HG02938 (cell line): ENCODE measurements at regions not wholly inside any gene's neighbourhood (a gene's known extent, or its start where the extent isn't known, plus 50 kb on each side); places are given as distances from the start of the nearest gene placed in this dataset.

ENCODE experiments used
- ATAC-seq: cut with Tn5 transposase; IDR thresholded peaks from one replicate; pipeline ENCODE4 v1.9.1; 2021; ENCODE audit warnings: mild to moderate bottlenecking, moderate library complexity; ENCODE audit not compliant: unreplicated experiment

DNA sequence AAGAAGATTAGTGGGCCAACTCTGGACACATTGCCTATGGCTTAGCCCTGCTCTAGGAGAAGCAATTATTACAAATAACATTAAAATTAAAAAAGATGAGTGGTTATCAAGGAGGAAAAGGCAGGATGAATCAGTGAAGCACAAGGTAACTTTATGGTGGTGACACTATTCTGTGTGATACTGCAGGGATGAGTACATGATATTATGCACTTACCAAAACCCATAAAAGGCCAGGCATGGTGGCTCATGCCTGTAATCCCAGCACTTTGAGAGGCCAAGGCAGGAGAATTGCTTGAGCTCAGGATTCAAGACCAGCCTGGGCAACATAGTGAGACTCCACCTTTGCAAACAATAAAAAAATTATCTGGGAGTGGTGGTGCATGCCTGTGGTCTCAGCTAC lies 344.3 kb upstream of the CDIN1 start:
- no peak for ATAC-seq

DNA sequence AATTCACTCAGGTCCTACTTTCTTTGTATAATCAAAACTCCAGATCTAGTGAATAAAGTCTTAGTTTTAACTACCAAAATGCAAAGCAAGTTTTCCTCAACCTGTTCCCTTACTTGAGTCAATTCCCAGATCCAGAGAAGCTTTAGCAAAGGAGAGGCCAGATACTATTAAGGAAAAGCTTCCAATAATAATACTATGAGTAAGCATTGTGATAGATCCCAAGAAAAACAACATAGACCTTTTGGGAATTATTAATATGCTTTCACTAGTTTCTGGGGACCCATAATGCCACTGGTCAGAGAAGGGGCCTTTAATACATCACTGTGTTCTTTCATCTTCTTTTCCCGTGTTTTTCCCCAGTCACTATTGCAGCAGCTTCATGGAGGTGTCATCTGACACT lies 339.9 kb upstream of the CDIN1 start:
- no peak for ATAC-seq

DNA sequence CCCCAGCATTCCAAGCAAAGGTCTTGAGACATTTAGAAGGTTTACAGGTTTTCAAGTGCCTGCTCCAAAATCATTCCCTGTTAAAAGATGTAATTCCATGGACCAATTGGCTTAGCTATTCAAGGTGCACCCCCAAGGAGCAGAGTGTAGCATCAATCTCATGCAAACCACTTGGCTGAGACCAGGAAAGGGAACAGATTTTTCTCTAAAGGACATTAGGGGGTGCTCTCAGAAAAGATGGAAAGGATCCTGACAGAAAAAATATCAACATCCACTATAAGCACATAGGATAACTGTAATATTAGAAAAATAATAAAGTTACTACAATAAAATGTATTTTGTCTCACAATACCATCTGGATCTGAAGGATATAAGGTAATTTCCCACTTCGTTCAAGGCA lies 328.0 kb upstream of the CDIN1 start:
- ATAC-seq: no peak

- ATAC-seq: no peak
These were observed 327.2 kb upstream of the CDIN1 start for GRCh38 chr15:36252146-36252711.

- ATAC-seq: no peak
These were observed 325.0 kb upstream of the CDIN1 start for GRCh38 chr15:36254426-36254825.

GRCh38 chr15:36256404-36256807 lies 323.0 kb upstream of the CDIN1 start:
- no peak for ATAC-seq

DNA sequence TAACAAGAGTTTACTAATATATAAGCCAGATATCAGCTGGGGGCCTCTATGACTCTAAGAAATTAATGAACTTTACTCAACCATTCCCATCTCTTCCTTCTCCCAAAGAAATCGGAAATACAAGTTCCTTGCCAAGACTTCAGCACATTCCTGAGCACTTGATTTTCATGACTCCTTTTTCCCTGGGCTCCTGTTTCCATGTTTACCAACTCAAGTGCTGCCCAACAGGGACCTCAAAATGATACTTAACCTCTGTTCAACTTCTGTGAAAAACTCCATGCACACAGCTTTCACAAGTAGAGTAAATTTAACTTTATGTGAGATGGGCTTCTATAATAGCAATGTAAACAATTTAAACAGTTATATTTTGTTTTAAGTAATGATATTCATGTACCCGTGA lies 315.8 kb upstream of the CDIN1 start:
- ATAC-seq: no peak

- ATAC-seq: no peak
These were observed 314.0 kb upstream of the CDIN1 start for GRCh38 chr15:36265422-36265821.

- ATAC-seq: no peak
These were observed 308.4 kb upstream of the CDIN1 start for GRCh38 chr15:36271048-36271447.

DNA sequence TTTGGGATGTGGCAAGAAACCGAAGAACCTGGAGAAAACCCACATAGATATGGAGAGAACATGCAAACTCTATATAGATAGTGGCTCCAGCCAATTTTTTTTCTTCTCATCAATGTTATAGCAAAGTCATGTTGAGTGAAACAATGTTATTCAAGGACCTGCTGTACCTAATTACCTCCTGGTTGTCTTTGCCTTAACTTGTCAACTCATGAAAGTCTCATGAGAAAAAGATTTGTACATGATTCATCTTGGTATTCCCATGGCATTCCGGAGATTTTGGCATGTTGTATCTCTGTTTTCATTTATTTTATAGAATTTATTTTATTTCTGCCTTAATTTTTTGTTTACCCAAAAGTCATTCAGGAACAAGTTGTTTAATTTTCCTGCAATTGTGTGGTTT lies 303.8 kb upstream of the CDIN1 start:
- ATAC-seq: no peak

DNA sequence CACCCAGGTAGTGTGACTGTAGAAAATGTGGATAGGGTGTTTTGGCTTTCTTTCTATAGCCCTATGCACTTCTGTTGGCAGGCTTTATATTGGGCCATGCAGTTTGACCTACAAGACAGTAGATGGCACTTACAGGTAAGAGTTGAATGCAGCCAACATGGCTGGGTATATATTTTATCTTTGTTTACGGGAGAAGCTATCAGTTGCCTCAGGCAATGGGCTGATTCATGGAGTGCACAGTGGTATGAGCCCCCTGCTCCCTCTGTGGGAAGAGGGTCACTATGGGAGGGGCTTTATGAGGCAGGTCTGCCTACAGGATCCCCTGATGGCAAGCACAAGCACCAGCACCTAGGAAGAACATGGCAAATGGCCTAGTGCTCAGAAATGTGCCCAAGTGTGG lies 301.2 kb upstream of the CDIN1 start:
- no peak for ATAC-seq

DNA sequence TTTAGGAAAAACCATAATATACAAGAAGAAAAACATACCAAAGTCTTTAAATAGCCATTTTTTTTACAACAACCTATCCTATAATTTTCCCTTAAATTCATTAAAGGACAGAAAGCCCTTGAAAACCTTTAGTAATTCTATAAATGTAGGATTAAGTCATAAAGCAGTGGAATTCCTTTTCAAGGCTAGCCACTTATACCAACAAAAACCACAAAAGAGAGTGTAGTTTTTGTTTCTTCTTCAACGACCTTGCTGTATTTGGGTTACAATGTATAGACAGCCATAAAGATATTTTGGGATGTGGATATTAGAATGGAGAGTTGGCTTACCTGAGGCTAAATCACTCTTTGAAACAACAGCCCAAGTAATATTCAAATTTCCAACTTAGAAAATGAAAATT lies 296.6 kb upstream of the CDIN1 start:
- no peak for ATAC-seq

DNA sequence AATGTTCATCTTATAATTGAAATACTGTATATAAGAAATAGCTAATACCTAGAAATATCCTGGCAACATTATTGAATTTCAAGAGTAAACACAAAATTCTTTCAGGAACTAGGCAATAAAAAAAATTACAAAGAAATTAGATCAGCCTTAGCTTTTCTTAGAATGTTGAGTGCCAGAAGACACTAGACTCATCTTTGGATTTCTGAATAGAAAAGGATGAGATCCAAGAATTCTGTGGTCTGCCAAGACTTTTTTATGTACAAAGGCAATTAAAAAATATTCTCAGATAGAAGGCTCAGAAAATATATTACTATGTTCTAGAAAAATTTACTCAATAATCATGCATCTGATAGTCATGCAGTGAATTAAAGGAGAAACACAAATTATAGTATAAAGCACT lies 294.5 kb upstream of the CDIN1 start:
- no peak for ATAC-seq

DNA sequence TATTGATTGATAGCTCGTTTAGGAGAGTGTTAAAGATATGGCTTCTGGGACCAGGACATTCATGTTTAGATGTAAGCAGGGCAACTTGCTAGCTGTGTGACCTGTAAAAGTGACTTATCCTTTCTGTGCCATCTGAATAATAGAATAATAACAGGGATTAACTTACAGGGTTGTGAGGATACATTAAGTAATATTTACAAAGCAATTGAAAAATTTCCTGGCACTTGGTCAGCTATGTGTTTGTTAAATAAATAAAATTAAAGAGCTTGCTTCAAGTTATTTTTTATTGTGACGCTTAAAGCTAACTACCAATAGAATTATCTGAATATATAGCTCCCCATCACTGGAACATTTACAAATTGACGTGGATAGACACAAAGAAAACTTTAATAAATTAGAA lies 287.9 kb upstream of the CDIN1 start:
- ATAC-seq: no peak

DNA sequence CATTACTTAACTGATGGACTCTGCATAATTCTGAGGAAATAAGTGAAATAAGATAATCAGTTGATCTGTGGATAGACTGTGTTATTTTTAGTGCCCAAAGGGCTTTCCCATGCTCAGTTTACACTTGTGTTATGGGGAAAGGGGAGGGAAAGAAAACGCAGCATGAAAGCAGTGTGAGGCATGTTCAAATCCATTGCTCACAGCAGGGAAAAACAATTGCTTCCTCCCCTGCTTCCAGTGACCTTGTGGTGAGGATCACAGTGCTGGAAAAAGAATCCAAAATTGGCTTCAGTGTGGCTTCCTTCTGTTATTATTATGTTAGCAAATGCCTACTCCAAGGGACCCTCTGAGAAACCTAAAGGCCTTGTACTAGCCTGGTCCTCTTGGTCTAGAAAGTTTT lies 285.1 kb upstream of the CDIN1 start:
- no peak for ATAC-seq

GRCh38 chr15:36301947-36302346 lies 277.5 kb upstream of the CDIN1 start:
- ATAC-seq: no peak

GRCh38 chr15:36313021-36313420 lies 266.4 kb upstream of the CDIN1 start:
- ATAC-seq: no peak

DNA sequence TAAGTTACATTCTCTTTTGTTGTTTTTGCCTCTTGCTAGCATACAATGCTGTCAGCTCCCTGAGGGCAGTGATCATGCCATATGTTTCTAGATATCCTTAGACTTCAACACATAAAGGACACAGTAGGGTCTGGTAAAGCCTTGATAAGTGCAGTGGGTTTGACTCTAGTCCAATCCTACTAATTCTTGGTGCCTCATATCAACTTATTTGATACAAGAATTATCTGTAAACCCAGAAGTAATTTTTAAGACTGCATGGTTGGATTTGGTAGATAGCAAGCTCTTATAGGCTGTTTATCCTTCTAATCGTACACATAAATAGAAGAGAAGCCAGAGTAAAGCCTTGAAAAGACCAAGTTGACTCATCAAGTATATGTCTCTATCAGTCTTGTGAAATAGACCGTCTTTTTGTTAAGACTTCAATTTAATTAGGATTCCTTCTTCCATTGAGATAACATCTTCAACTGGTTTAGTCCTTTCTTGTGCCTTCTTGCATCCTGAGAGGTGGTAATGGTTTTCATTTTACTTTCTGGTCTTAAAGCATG lies 265.6 kb upstream of the CDIN1 start:
- no peak for ATAC-seq

GRCh38 chr15:36315649-36316048 lies 263.8 kb upstream of the CDIN1 start:
- ATAC-seq: no peak

DNA sequence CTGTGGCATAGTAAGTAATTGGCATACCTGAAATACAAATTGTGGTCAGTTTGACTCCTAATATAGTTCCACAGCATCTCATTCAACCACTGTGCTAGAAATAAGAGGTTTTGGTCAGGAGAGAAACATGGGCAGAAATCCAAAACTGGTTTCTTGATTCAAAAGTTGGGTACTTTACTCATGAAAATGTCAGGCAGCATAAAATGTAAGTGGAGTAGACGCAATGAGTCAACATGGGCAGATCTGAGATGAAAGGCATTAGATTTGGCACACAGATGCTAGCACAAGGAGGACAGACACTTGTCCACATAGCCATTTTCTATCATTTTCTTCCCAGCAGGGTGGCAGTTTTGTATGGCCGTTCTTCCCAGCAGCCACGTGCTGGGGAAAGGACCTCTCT lies 255.8 kb upstream of the CDIN1 start:
- ATAC-seq: no peak

DNA sequence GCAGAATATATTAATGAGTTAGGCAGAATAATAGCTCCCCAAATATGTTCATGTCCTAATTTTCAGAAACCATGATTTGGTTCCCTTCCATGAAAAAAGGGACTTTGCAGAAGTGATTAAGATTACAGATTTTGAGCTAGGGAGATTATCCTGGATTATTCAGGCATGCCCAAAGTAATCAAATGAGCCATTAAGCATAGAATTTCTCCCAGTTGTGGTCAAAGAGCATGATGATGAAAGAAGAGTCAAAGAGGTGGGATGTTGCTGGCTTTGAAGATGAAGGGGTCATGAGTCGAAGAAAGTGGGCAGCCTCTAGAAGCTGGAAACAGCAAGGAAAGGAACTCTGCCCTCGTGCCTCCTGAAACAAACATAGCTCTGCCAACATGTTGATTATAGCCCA lies 254.2 kb upstream of the CDIN1 start:
- ATAC-seq: no peak

DNA sequence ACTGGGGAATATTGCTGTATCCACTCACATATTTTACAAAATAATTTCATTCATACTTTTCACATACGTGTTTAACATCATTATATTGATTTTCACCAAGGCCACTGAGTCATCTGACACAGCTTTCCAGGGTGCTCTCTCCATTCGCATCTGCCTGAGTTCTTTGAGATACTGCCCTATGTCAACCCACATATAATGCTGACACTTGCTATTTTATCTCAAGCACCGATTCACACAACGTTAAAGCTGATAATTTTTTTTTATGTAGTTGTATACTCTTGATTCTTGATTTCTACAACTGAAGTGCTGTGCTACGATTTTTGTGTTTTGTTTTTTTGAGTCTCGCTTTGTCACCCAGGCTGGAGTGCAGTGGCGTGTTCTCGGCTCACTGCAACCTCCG lies 249.8 kb upstream of the CDIN1 start:
- no peak for ATAC-seq

GRCh38 chr15:36330598-36330997 lies 248.8 kb upstream of the CDIN1 start:
- ATAC-seq: no peak
